ENCODE measurements at regions not wholly inside any gene's neighbourhood (a gene's known extent, or its start where the extent isn't known, plus 50 kb on each side); places are given as distances from the start of the nearest gene placed in this dataset.

GRCh38 chr2:220697011-220697410, 875.1 kb downstream of the EPHA4 start:
- no peaks in the 10 kb centered on the region for H4K20me1 ChIP-seq (replicated peaks; ENCODE audit: control insufficient read depth, insufficient read depth, low read length)
- intact Hi-C loops (cut with micrococcal nuclease) (no loop called here), in situ Hi-C loops (cut with MboI) (no loop called here)
- no peak for ATAC-seq
- no TSS peak for BruUV-seq (replicated peaks)
- no peaks in the 10 kb centered on the region for H3K4me1 ChIP-seq (replicated peaks in 1 of 2; ENCODE audit: control insufficient read depth in 2 of 2, insufficient read depth in 2 of 2, low read length in 2 of 2)
- no peak overlapping the region for H3K27ac ChIP-seq (ENCODE audit: extremely low read depth, low read depth, low read length)
- WGBS (ENCODE audit: insufficient coverage, low coverage, missing lambda C conversion rate) = 0% methylated on average over 1 of the region's 2 CpGs
- no peak overlapping the region for H3K4me3 ChIP-seq
- H3K4me2 ChIP-seq (ENCODE audit: insufficient read depth, low read length) = no peak overlapping the region
- no peaks in the 10 kb centered on the region for H3K79me2 ChIP-seq (ENCODE audit: control insufficient read depth, insufficient read depth, low read length)
- H3K9ac ChIP-seq (ENCODE audit: insufficient read depth in 1 of 2, low read depth in 2 of 2, low read length in 2 of 2) = no peak overlapping the region
- H3K9me3 ChIP-seq (replicated peaks; ENCODE audit: control insufficient read depth, insufficient read depth, low read depth, low read length) = no peaks in the 10 kb centered on the region
- TF ChIP-seq E2F5 (CRISPR knock-in tag; IDR thresholded peaks at IDR 0.05) (no peak), ZNF77 (CRISPR knock-in tag; IDR thresholded peaks at IDR 0.05) (no peak), SMARCB1 (IDR thresholded peaks at IDR 0.05; ENCODE audit: insufficient read length, low read depth) (no peak), FOXA1 (IDR thresholded peaks at IDR 0.05; ENCODE audit: borderline replicate concordance) (no peak), ZBTB43 (CRISPR knock-in tag; IDR thresholded peaks at IDR 0.05) (no peak), MLLT1 (IDR thresholded peaks at IDR 0.05) (no peak), LARP7 (IDR thresholded peaks at IDR 0.05) (no peak), XRCC5 (IDR thresholded peaks at IDR 0.05; ENCODE audit: low read depth, low read length) (no peak), TAF7 (tag; IDR thresholded peaks at IDR 0.05) (no peak), TFAP4 (CRISPR knock-in tag; IDR thresholded peaks at IDR 0.05; ENCODE audit: borderline replicate concordance) (no peak)
- POLR2A ChIA-PET = no interaction called here
- DNase-seq (ENCODE audit: extremely low read depth in 1 of 4, low spot score in 3 of 4) = no peak
- CTCF ChIA-PET (ENCODE audit: low intra/inter-chr PET ratio) = no interaction called here
- no peaks in the 10 kb centered on the region for H3K27me3 ChIP-seq (ENCODE audit: control insufficient read depth in 2 of 2, insufficient read depth in 2 of 2, low read length in 2 of 2)
- FAIRE-seq = no peak
- H3K36me3 ChIP-seq (ENCODE audit: control insufficient read depth, insufficient read depth, low read length) = no peaks in the 10 kb centered on the region
- H3K9me1 ChIP-seq (ENCODE audit: control insufficient read depth, insufficient read depth, low read length) = no peaks in the 10 kb centered on the region
- no peak overlapping the region for H2AFZ ChIP-seq (ENCODE audit: low read depth, low read length)

All from K562 (cell line).